ENCODE measurements at regions not wholly inside any gene's neighbourhood (a gene's known extent, or its start where the extent isn't known, plus 50 kb on each side); places are given as distances from the start of the nearest gene placed in this dataset.

GRCh38 chr5:73298772-73299630, 126.0 kb downstream of the TMEM174 start:
- DNase-seq (ENCODE audit: low read depth, low spot score): peak; percentile 43
- Mint-ChIP-seq H3K4me3 (peak overlapping the region; percentile 31), H3K36me3 (ENCODE audit: low read depth) (no peaks in the 10 kb centered on the region), H3K9me3 (no peaks in the 10 kb centered on the region), H3K27ac (ENCODE audit: unreplicated experiment) (no peak overlapping the region), H3K27me3 (ENCODE audit: low read depth) (peaks cover 98% of the 10 kb centered on the region), H3K4me1 (peaks cover 23% of the 10 kb centered on the region)
- TF ChIP-seq, protein P1, sequence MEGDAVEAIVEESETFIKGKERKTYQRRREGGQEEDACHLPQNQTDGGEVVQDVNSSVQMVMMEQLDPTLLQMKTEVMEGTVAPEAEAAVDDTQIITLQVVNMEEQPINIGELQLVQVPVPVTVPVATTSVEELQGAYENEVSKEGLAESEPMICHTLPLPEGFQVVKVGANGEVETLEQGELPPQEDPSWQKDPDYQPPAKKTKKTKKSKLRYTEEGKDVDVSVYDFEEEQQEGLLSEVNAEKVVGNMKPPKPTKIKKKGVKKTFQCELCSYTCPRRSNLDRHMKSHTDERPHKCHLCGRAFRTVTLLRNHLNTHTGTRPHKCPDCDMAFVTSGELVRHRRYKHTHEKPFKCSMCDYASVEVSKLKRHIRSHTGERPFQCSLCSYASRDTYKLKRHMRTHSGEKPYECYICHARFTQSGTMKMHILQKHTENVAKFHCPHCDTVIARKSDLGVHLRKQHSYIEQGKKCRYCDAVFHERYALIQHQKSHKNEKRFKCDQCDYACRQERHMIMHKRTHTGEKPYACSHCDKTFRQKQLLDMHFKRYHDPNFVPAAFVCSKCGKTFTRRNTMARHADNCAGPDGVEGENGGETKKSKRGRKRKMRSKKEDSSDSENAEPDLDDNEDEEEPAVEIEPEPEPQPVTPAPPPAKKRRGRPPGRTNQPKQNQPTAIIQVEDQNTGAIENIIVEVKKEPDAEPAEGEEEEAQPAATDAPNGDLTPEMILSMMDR (conservative IDR thresholded peaks at IDR 0.05): peak; percentile 59

- Mint-ChIP-seq H3K36me3 (ENCODE audit: low read depth) (no peaks in the 10 kb centered on the region), H3K27ac (ENCODE audit: unreplicated experiment) (no peak overlapping the region)
Observed at GRCh38 chr5:73298251-73298771, 125.3 kb downstream of the TMEM174 start.

GRCh38 chr5:73297430-73297829, 124.4 kb downstream of the TMEM174 start:
- DNase-seq (ENCODE audit: low read depth, low spot score): no peak
- Mint-ChIP-seq H3K27ac (ENCODE audit: unreplicated experiment) (no peak overlapping the region), H3K36me3 (ENCODE audit: low read depth) (no peaks in the 10 kb centered on the region), H3K4me3 (peak overlapping the region; percentile 13), H3K27me3 (ENCODE audit: low read depth) (peaks cover 91% of the 10 kb centered on the region), H3K4me1 (peaks cover 18% of the 10 kb centered on the region), H3K9me3 (no peaks in the 10 kb centered on the region)
- TF ChIP-seq, protein P1 (conservative IDR thresholded peaks at IDR 0.05): no peak

More at GRCh38 chr5:73298251-73298771, 125.3 kb downstream of the TMEM174 start:
- no peaks in the 10 kb centered on the region for H3K9me3 Mint-ChIP-seq
- peak overlapping the region; percentile 29 for H3K4me3 Mint-ChIP-seq
- TF ChIP-seq, protein P1 (conservative IDR thresholded peaks at IDR 0.05): no peak
- DNase-seq (ENCODE audit: low read depth, low spot score): no peak
- peaks cover 92% of the 10 kb centered on the region for H3K27me3 Mint-ChIP-seq (ENCODE audit: low read depth)
- H3K4me1 Mint-ChIP-seq: peaks cover 23% of the 10 kb centered on the region

GRCh38 chr5:73296772-73297171, 123.8 kb downstream of the TMEM174 start:
- peak overlapping the region; percentile 5 for H3K4me3 Mint-ChIP-seq
- H3K27ac Mint-ChIP-seq (ENCODE audit: unreplicated experiment): no peak overlapping the region
- peaks cover 90% of the 10 kb centered on the region for H3K27me3 Mint-ChIP-seq (ENCODE audit: low read depth)
- no peak for DNase-seq (ENCODE audit: low read depth, low spot score)
- H3K4me1 Mint-ChIP-seq: peaks cover 18% of the 10 kb centered on the region
- TF ChIP-seq, protein P1 (conservative IDR thresholded peaks at IDR 0.05): no peak
- no peaks in the 10 kb centered on the region for H3K9me3 Mint-ChIP-seq
- H3K36me3 Mint-ChIP-seq (ENCODE audit: low read depth): no peaks in the 10 kb centered on the region

- TF ChIP-seq, protein P1 (conservative IDR thresholded peaks at IDR 0.05): no peak
- Mint-ChIP-seq H3K36me3 (ENCODE audit: low read depth) (no peaks in the 10 kb centered on the region), H3K4me1 (peaks cover 18% of the 10 kb centered on the region), H3K27me3 (ENCODE audit: low read depth) (peaks cover 90% of the 10 kb centered on the region), H3K9me3 (no peaks in the 10 kb centered on the region), H3K27ac (ENCODE audit: unreplicated experiment) (no peak overlapping the region), H3K4me3 (no peak overlapping the region)
- DNase-seq (ENCODE audit: low read depth, low spot score): no peak
Observed at GRCh38 chr5:73295921-73296320, 122.9 kb downstream of the TMEM174 start.

Measured in neural crest cell (in vitro differentiated cells).